ENCODE measurements at regions not wholly inside any gene's neighbourhood (a gene's known extent, or its start where the extent isn't known, plus 50 kb on each side); places are given as distances from the start of the nearest gene placed in this dataset.

GRCh38 chr5:108515517-108516105 is 133.7 kb upstream of the FBXL17 start:
- WGBS (ENCODE audit: insufficient coverage, low coverage, low lambda C conversion rate, missing lambda C conversion rate): 25% methylated on average over 1 of the region's 1 CpG
- no peak for ATAC-seq
- Histone ChIP-seq H3K36me3 (no peaks in the 10 kb centered on the region), H3K4me1 (no peaks in the 10 kb centered on the region), H3K27ac (no peak overlapping the region), H3K4me3 (no peak overlapping the region), H3K9me3 (no peaks in the 10 kb centered on the region), H3K27me3 (no peaks in the 10 kb centered on the region)
- intact Hi-C loops (cut with DNase I): no loop called here
- no peak for TF ChIP-seq POLR2A (IDR thresholded peaks at IDR 0.05)
- TF ChIP-seq CTCF (IDR thresholded peaks at IDR 0.05): no peak
- no peak for DNase-seq

GRCh38 chr5:108508979-108509378 is 127.1 kb upstream of the FBXL17 start:
- Histone ChIP-seq H3K4me3 (no peak overlapping the region), H3K27me3 (no peaks in the 10 kb centered on the region), H3K36me3 (no peaks in the 10 kb centered on the region), H3K9me3 (no peaks in the 10 kb centered on the region), H3K27ac (no peak overlapping the region), H3K4me1 (no peaks in the 10 kb centered on the region)
- DNase-seq (no peak), ATAC-seq (no peak)
- 71% methylated on average over 3 of the region's 3 CpGs for WGBS (ENCODE audit: insufficient coverage, low coverage, low lambda C conversion rate, missing lambda C conversion rate)
- no peak for TF ChIP-seq CTCF (IDR thresholded peaks at IDR 0.05)
- TF ChIP-seq POLR2A (IDR thresholded peaks at IDR 0.05): no peak
- intact Hi-C loops (cut with DNase I): no loop called here

- ATAC-seq (no peak), DNase-seq (no peak)
- Histone ChIP-seq H3K4me3 (no peak overlapping the region), H3K9me3 (no peaks in the 10 kb centered on the region), H3K4me1 (no peaks in the 10 kb centered on the region), H3K27ac (no peak overlapping the region), H3K27me3 (no peaks in the 10 kb centered on the region), H3K36me3 (no peaks in the 10 kb centered on the region)
- intact Hi-C loops (cut with DNase I): no loop called here
- 78% methylated on average over 2 of the region's 2 CpGs for whole genome bisulfite sequencing (ENCODE audit: insufficient coverage, low coverage, low lambda C conversion rate, missing lambda C conversion rate)
- no peak for TF ChIP-seq CTCF (IDR thresholded peaks at IDR 0.05)
- no peak for TF ChIP-seq POLR2A (IDR thresholded peaks at IDR 0.05)
Measured at GRCh38 chr5:108507631-108508030, 125.7 kb upstream of the FBXL17 start.

- Histone ChIP-seq H3K4me1 (no peaks in the 10 kb centered on the region), H3K36me3 (no peaks in the 10 kb centered on the region), H3K9me3 (no peaks in the 10 kb centered on the region), H3K27ac (no peak overlapping the region), H3K27me3 (no peaks in the 10 kb centered on the region), H3K4me3 (no peak overlapping the region)
- DNase-seq (no peak), ATAC-seq (no peak)
- intact Hi-C loops (cut with DNase I): no loop called here
- 44% methylated on average over 2 of the region's 2 CpGs for WGBS (ENCODE audit: insufficient coverage, low coverage, low lambda C conversion rate, missing lambda C conversion rate)
- no peak for TF ChIP-seq CTCF (IDR thresholded peaks at IDR 0.05)
- no peak for TF ChIP-seq POLR2A (IDR thresholded peaks at IDR 0.05)
Measured at GRCh38 chr5:108505608-108506007, 123.7 kb upstream of the FBXL17 start.

GRCh38 chr5:108504974-108505373 is 123.1 kb upstream of the FBXL17 start:
- H3K4me1 ChIP-seq: no peaks in the 10 kb centered on the region
- no peak for DNase-seq
- WGBS (ENCODE audit: insufficient coverage, low coverage, low lambda C conversion rate, missing lambda C conversion rate): 53% methylated on average over 1 of the region's 1 CpG
- TF ChIP-seq CTCF (IDR thresholded peaks at IDR 0.05): no peak
- no peak for TF ChIP-seq POLR2A (IDR thresholded peaks at IDR 0.05)
- no peak overlapping the region for H3K27ac ChIP-seq
- H3K4me3 ChIP-seq: no peak overlapping the region
- no peaks in the 10 kb centered on the region for H3K27me3 ChIP-seq
- intact Hi-C loops (cut with DNase I): no loop called here
- H3K36me3 ChIP-seq: no peaks in the 10 kb centered on the region
- no peaks in the 10 kb centered on the region for H3K9me3 ChIP-seq
- no peak for ATAC-seq

Measured in right lobe of liver (tissue), 6 donors.